NCI-H69 (cell line): ENCODE measurements at regions not wholly inside any gene's neighbourhood (a gene's known extent, or its start where the extent isn't known, plus 50 kb on each side); places are given as distances from the start of the nearest gene placed in this dataset.

Experiments
- DNase-seq: peaks from one replicate; lab custom pipeline; 2025; lab: John Stamatoyannopoulos, UW

- no peak for DNase-seq
These were observed 568.0 kb upstream of the IGFBP3 start for GRCh38 chr7:46489106-46489505.

DNA sequence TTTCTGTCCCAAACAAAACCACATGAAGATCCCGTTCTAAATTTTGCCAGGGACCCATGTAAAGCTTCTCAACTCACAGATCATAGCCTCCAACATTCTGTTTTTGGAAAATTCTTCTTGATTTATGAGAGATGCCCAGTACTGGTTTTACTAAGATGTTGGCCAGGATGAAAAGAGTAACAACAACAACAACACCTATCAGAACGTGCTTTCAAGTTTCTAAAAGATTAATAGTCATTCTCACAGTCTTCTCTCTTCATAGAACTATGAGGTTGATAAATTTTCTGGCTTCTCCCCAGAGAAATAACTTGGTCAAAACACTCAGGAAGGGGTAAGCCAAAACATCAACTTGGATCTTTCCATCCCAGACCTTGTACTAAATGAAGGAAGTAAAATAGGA, 567.5 kb upstream of the IGFBP3 start:
- no peak for DNase-seq

DNA sequence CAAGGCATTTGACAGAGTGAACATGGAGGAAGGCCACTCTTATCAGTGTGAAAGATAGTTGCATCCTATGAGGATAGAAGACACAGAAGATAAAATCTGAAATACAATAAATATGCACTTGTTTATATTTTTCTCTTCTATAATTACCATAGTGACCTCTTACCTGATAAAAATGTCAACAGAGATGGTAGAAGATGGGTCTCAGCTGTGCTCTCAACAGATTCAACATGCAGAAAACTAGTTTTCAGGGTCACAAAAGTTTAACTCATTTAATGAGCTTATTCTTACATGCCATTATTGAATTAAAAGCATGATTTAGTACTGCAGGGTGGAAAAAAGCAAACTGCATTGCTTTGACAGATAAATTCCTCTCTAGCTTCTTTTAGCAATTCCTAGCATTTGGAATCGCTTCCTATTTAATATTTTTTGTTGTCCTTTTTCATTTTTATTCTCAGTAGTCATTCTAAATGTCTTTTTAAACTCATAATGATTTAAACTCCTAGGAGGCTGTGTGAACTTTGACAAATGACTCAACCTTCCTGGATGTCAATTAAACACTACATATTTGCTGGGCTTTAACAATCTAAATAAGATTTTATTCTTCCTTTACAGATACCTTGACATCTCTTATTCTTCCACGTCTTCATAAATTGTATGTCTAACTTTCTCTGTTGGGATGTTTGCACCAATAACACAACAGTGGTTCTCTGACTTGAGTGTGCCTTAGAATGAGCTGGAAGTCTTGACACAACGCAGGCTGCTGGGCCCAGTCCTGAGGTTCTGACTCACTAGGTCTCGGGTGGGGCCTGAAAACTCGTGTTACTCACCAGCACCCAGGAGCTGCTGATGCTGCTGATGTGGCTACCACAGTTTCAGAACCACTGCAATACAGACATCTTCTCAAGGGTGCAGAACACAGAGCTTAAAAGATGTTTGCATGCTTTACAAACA, 565.5 kb upstream of the IGFBP3 start:
- no peak for DNase-seq

- no peak for DNase-seq
These were observed 564.5 kb upstream of the IGFBP3 start for GRCh38 chr7:46485481-46486065.

DNA sequence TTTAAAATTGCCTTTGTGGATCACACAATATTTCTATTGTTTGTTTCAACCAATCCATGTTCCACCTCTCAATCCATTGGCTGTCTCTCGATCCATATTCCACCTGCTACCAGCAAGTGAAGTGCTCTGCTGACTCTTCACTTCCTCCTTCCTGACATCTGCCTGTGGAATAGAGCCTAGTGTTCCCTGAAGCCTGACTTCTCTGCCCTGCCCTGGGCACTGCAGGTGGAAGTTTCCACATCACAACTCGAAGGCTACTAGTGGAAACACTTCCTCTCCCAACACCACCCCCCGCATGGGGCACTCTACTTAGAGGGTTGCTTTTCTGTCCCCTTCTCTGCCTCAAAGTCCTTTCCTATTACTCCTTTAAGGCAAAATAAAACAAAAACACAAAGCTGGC, 563.8 kb upstream of the IGFBP3 start:
- DNase-seq, result no peak

- no peak for DNase-seq
These were observed 559.5 kb upstream of the IGFBP3 start for GRCh38 chr7:46480619-46481018.

- no peak for DNase-seq
These were observed 558.6 kb upstream of the IGFBP3 start for GRCh38 chr7:46479680-46480079.

- DNase-seq, result no peak
These were observed 557.0 kb upstream of the IGFBP3 start for GRCh38 chr7:46478046-46478445.

- peak; percentile 28 for DNase-seq
These were observed 547.8 kb upstream of the IGFBP3 start for GRCh38 chr7:46468753-46469356.

- DNase-seq, result no peak
These were observed 542.1 kb upstream of the IGFBP3 start for GRCh38 chr7:46463170-46463569.

DNA sequence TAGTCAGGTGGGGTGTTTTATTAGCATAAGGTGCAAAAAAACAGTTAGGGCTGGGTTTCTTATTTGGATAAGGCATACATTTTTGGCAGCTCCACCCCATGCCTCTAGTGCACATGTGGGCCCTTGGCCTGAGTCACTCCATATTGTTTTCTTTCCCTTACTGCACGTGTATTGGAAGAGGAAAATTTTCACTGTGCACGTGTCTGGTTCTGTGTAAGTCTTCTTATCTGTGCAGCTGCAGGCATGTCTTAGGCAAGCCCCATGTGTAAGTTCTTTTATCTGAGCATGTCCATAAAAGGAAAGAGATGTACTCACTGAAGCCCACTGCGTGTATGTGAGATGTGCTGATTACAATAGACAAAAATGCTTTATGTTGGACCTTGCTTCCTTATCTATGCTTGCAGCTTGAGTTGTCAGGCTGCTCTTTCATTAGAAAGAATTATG, 540.3 kb upstream of the IGFBP3 start:
- no peak for DNase-seq

DNA sequence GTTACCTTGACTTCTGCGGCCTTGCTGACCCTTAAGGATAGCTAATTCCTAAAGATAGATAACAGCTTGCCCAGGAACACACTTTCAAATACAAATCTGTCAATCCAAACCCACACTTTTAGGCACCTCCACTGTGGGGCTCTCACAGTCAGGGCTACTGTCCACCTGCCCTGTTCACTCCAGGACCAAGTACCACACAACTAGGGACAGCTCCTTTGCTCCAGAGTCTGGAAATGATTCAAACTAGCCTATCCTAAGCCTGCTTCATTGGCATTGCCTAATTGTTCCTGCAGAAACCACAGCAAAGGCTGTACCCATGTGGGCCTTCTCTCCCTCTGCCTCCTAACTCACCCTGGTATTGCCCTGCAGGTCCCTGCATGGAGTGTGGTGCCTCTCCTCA, 538.9 kb upstream of the IGFBP3 start:
- DNase-seq, result no peak

GRCh38 chr7:46454816-46455215, 533.7 kb upstream of the IGFBP3 start:
- no peak for DNase-seq

- no peak for DNase-seq
These were observed 531.6 kb upstream of the IGFBP3 start for GRCh38 chr7:46452561-46453135.

DNA sequence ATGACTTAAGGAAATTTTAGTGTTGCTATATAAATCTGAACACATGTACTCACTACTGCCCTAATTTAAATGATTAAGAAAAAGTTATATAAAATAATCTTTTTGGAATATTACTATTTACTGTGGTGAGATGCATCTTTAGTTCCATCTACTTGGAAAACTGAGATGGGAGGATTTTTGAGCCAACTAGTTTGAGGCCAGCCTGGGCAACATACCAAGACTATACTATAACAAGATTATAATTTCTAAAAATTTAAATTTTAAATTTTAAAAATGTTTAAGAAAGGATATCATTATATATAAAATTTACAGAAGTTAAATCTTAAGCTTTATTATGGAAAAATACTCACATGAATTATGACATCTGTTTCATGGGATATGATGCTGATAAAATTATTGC, 530.8 kb upstream of the IGFBP3 start:
- no peak for DNase-seq

GRCh38 chr7:46450886-46451285, 529.8 kb upstream of the IGFBP3 start:
- no peak for DNase-seq

- no peak for DNase-seq
These were observed 529.4 kb upstream of the IGFBP3 start for GRCh38 chr7:46450425-46450824.

GRCh38 chr7:46449743-46450142, 528.7 kb upstream of the IGFBP3 start:
- no peak for DNase-seq

GRCh38 chr7:46448478-46448877, 527.4 kb upstream of the IGFBP3 start:
- DNase-seq, result no peak

DNA sequence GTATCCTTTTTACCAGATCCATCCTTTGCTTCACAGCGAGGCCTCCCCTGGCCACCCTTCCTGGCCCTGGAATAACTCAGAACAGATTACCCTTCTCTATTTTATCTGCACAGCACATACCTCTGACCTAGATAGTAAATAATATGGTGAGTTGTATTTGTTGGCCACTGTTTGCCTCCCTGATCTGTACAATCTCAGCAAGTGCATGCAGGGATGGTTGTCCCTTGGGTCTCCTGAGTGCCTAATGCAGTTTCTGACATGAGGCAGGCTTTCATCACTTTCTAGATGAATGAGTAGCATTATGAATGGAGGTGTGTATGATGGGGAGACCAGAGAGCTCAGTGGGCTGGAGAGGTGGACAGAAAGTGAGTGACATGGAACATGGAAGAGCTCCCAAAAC, 525.1 kb upstream of the IGFBP3 start:
- DNase-seq, result no peak

DNA sequence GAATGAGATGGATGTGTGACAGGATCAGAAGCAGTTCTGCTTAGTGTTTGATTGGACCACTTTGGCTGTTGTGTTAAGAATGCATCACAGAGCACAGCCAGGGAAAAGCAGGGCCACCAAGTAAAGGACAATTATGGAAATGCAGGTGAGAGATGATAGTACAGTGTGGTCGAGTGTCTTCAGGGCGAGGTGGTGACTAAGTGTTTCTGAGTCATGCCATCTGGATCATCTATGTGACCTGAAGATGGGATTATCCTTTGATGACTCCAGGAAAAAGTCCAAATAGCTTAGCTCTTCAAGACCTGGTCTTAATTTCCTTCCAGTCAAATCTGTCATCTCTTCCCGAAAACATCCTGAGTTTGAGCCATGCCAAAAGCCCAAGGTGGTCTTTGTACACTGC, 523.2 kb upstream of the IGFBP3 start:
- no peak for DNase-seq

GRCh38 chr7:46440186-46440585, 519.1 kb upstream of the IGFBP3 start:
- no peak for DNase-seq

- no peak for DNase-seq
These were observed 511.6 kb upstream of the IGFBP3 start for GRCh38 chr7:46432708-46433107.
